ENCODE measurements at regions not wholly inside any gene's neighbourhood (a gene's known extent, or its start where the extent isn't known, plus 50 kb on each side); places are given as distances from the start of the nearest gene placed in this dataset.

DNA sequence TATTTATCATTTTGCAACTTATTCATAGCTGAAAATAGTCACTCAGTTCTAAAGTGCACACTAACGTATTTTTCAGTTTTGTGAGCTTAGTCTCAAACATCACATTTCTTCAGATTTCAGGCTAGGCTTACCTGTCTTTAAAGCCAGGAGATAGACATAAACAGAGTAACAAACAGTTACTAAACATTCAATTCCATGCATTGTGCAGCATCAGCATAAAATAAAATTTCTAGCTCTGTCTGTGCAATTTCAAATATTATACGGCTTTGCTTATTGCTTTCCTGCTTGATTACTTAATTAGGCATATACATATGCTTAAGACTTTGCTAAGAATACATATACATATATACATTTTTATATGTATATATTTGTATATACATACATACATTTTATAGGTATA, 637.0 kb downstream of the NR4A2 start:
- Histone ChIP-seq H3K4me3 (ENCODE audit: insufficient read depth, low read depth, low read length) (no peak overlapping the region), H3K4me2 (ENCODE audit: low read depth, low read length) (no peak overlapping the region), H3K79me1 (ENCODE audit: low read depth in 1 of 2, low read length in 2 of 2) (no peaks in the 10 kb centered on the region), H3K14ac (replicated peaks; ENCODE audit: low read depth, low read length) (no peak overlapping the region), H2BK120ac (ENCODE audit: low read depth, low read length) (no peak overlapping the region), H4K8ac (ENCODE audit: low read depth in 2 of 2, low read length in 2 of 2) (no peak overlapping the region), H4K20me1 (ENCODE audit: insufficient read depth, low read length) (no peaks in the 10 kb centered on the region), H2AK5ac (ENCODE audit: low read depth, low read length) (no peak overlapping the region), H3K4me1 (ENCODE audit: control insufficient read depth, insufficient read depth, low read length) (no peaks in the 10 kb centered on the region), H3K18ac (ENCODE audit: low read depth, low read length) (no peak overlapping the region), H3K36me3 (ENCODE audit: control insufficient read depth, insufficient read depth, low read length) (no peaks in the 10 kb centered on the region), H3K4ac (ENCODE audit: low read depth, low read length) (no peak overlapping the region), H3K27ac (ENCODE audit: insufficient read depth, low read length) (no peak overlapping the region), H3K56ac (ENCODE audit: extremely low read depth, insufficient read depth, low read length) (no peak overlapping the region), H3K27me3 (ENCODE audit: control insufficient read depth, insufficient read depth, low read length) (no peaks in the 10 kb centered on the region), H4K5ac (ENCODE audit: low read depth, low read length) (no peak overlapping the region), H3K9ac (ENCODE audit: low read depth, low read length) (no peak overlapping the region), H2BK20ac (ENCODE audit: low read depth, low read length) (no peak overlapping the region), H3K9me1 (ENCODE audit: insufficient read depth, low read length) (no peaks in the 10 kb centered on the region), H2AK9ac (replicated peaks; ENCODE audit: low read depth, low read length, poor library complexity) (no peak overlapping the region), H3K23ac (ENCODE audit: low read depth, low read length) (no peak overlapping the region), H3K9me3 (ENCODE audit: control insufficient read depth, insufficient read depth, low read length) (peaks cover 1% of the 10 kb centered on the region; the same call in 1 of the 2 replicates), H2AFZ (replicated peaks; ENCODE audit: low read length, poor library complexity) (no peak overlapping the region), H4K91ac (ENCODE audit: insufficient read depth, low read depth, low read length) (no peak overlapping the region), H2BK15ac (ENCODE audit: low read depth, low read length) (no peak overlapping the region), H2BK5ac (ENCODE audit: low read depth, low read length, poor library complexity, severe bottlenecking) (no peak overlapping the region)
- TF ChIP-seq MAFK (IDR thresholded peaks at IDR 0.05; ENCODE audit: low read depth, low read length): peak; percentile 86
- TF ChIP-seq CEBPB (IDR thresholded peaks at IDR 0.05; ENCODE audit: low read depth, low read length): no peak
- ATAC-seq (ENCODE audit: low read depth) (no peak), DNase-seq (no peak)
- no TSS peak for BruUV-seq (replicated peaks)
- in situ Hi-C loops (cut with MboI; ENCODE audit: low sequenced_read_pairs) (no loop called here), dilution Hi-C loops (cut with HindIII; ENCODE audit: low sequenced_read_pairs, unreplicated experiment) (no loop called here), intact Hi-C loops (cut with micrococcal nuclease) (no loop called here)
- CTCF ChIA-PET: interaction anchor here (1.0 kb wide), 1 partner anchor 10 kb away, joined by 3 read pairs; no protein-coding TSS in a partner anchor
- no CpG with 5 or more reads among the region's 2 CpGs for WGBS, 2 experiments (ENCODE audit: extremely low coverage in 2 of 2, insufficient read length in 1 of 2)
- POLR2A ChIA-PET (ENCODE audit: unreplicated experiment): no interaction called here

Measured in IMR-90 (cell line).